CD4-positive, alpha-beta T cell treated with Interleukin-21 for 1 hour (primary cell): ENCODE measurements at regions not wholly inside any gene's neighbourhood (a gene's known extent, or its start where the extent isn't known, plus 50 kb on each side); places are given as distances from the start of the nearest gene placed in this dataset.

Experiments
- DNase-seq: peaks from one replicate; pipeline ENCODE4 v3.0.0-alpha.2; 2020

- no peak for DNase-seq
Measured at GRCh38 chr7:7060828-7061599, 121.3 kb upstream of the C1GALT1 start.

- no peak for DNase-seq
Measured at GRCh38 chr7:7077945-7078344, 104.4 kb upstream of the C1GALT1 start.

DNA sequence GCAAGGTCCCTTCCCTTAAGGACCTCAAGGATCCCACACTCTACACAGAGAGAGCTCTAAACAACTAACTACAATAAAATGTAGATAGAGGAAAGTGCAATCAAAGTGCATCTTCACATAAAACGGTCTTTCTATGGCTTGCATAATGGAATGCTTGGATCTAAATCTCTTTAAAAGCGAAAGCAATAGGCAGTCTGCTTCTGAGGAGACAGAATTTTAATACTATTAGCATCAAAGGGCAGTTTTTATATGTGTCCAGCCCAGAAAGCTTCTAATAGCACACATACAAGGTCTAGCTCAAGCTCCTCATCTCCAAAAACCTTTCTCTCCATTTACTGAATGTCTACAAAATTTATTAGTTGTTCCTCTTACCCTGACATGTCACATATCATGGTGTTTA is 101.5 kb upstream of the C1GALT1 start:
- no peak for DNase-seq

- no peak for DNase-seq
Measured at GRCh38 chr7:7090460-7090859, 91.9 kb upstream of the C1GALT1 start.

DNA sequence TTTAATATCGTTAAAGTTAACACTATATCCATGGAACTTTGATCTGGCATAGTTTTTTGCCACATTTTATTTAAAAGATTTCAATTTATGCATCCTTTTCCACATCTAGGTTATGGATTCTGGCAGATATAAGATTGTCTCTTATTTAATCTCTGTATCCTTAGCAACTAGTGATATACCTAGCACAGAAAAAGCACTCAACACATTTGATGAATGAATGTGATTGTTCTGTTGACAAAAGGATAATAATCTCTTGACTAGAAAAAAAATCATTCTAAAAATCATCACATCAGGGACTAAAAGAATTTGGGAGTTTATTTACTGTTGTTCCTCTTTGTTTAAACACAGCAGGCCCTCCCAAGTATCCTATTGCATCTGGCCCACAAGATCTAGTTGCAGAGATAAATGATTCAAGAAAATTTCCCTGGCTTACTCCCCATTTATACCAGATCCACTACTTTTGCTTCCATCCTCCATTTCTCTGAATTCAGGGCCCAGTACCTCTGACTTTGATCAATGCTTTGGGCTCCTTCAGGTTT is 84.0 kb upstream of the C1GALT1 start:
- no peak for DNase-seq

- no peak for DNase-seq
Measured at GRCh38 chr7:7099584-7100014, 82.7 kb upstream of the C1GALT1 start.

DNA sequence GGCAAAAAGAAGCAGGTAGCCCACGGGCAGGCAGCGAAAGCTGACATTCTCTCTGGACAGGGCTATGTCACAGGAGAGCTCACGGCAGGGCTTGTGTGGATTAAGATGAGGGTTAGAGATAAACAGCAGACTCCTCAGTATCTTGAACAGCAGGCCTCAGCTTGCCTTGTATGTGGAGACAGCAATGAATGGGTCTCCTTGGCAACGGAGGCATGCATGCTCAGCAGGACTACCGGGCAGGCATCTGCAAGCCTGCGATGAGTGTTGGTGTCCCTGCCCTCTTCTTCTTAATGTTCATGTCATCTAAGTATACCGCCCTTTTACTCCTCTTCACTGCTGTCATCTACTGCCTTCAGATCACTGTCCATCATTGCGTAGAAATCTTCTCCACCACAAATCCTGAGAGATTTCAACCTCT is 81.9 kb upstream of the C1GALT1 start:
- no peak for DNase-seq

DNA sequence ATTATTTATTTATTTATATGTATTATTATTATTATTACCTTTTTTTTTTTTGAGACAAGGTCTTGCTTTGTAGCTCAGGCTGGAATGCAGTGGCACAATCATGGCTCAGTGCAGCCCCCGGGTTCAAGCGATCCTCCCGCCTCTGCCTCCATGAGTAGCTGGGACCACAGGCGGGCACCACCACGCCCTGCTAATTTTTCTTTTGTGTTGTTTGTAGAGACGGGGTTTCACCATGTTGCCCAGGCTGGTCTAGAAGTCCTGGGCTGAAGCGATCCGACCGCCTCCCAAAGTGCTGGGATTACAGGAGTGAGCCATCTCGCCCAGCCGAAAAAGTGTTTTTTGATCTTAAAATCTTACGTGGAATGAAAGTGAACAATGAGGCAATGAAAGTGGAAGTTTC is 79.4 kb upstream of the C1GALT1 start:
- DNase-seq = no peak

DNA sequence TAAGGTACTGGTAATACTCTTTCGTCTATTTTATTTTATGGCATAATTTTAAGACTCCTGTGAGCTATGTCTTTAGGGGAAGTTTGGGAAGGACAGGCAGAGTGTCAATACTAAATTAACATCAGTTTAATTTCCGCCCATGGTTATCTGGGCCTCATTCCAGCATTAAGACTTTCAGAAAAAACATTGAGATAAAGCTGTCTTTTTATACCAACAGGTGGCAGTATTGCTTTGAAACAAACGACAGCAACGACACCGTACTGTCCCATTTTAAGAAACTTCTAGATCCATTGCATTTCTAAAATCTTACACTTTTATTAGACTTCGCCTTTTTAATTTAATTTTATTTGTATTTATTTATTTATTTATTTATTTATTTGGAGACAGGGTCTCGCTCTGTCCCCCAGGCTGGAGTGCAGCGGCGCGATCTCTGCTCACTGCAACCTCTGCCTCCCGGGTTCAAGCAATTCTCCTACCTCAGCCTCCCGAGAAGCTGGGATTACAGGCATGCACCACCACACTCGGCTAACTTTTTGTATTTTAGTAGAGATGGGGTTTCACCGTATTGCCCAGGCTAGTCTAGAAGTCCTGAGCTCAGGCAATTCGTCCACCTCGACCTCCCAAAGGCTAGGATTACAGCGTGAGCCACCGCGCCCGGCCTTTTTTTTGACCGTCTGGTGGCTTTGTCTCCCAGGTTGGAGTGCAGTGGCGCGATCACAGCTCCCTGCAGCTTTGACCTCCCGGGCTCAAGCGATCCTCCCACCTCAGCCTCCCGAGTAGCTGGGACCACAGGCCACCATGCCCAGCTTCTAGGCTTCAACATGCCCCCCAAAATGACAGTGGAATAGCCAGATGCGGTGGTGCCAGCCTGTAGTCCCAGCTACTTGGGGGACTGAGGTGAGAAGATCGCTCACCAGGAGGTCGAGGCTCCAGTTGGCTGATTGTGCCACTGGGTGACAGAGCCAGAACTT is 78.7 kb upstream of the C1GALT1 start:
- DNase-seq = peak; percentile 78

- no peak for DNase-seq
Measured at GRCh38 chr7:7104314-7104698, 78.0 kb upstream of the C1GALT1 start.

GRCh38 chr7:7104971-7105370 is 77.4 kb upstream of the C1GALT1 start:
- no peak for DNase-seq

DNA sequence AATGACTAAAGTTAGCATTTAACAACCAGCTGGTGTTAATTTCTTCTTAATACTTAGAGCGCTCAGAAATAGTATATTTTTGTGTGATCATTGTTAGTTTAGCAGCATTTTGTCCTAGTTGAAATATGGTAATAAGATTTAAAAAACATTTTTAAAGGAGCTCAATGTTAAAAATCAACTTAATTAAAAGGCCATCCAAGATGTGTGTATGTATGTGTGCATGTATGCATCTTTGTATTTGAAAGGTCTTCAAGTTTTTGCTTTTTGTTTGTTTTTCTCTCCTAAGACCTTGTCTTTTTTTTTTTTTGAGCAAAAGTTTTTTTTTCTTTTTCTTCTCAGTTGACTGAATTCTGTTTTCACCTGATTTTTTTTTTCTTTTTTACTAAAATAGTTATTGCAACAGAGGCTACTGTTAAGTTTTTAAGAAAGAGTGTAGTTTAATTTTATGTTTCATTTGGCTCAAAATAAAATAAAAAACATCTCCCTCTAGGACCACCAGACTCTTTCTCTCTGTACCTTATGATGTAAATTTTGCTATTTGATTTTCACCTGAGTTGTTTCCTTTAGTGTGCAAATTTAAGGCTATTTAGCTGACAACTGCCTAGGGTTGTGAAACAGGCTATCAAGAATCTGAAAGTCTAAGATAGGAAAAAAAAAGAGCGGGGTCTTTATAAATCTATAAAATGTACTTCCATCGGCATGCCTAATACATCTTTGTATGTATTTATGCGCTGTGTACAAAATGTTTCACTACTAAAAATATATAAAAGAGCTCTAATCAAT is 76.4 kb upstream of the C1GALT1 start:
- no peak for DNase-seq

DNA sequence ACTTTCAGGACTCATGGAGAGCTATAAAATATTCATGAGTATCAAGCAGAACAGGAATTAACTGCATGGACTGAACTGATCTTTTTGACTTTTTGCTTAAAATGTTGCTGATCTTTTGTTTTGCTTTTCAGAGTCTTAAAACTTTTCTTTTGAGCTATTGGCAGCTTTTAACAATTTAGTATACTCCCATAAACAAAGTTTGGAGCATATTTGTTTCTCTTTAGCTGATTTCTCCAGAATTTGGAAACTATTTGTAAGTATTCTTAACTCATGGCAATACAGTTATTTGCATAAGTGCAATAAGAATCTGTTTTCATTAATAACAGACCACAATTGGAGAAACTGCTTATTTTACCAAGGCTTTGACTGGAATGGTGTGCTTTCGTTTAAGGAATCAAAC is 73.4 kb upstream of the C1GALT1 start:
- no peak for DNase-seq

DNA sequence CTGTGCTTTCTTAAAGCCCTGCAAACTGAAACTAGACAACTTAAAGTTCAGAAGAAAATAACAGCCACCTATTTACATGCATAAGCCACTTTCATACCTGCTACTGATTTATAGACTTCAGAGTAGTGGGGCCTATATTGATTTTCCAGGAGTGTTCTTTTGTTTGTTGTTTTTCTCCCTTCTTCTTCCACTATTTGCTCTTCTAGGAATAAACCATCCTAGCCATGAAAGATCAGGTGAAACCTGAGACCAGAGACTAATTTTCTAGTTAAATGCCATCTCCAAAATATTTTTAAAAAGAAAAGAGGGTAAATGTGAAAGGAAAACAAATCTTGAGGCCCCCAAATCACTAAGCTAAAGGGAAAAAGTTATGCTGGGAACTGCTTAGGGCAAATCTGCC is 72.4 kb upstream of the C1GALT1 start:
- no peak for DNase-seq

DNA sequence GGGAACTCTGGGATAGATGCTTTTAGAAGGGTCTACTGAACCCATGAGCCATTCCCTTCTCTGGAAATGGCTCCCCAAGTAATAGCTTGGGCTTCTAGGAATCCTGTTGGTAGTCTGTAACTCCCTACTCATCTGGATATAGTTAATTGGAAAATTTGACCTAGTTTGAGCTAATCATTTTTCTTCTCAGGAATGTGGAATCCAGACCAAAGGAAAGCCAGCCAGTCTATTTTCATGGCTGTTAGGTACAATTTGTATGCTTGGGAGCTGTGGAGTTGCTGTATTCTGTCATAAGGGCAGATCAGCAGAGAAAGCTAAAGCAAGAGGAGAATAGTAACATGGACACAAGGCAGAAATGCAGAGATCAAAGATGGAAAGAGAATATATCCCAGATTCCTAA is 71.6 kb upstream of the C1GALT1 start:
- no peak for DNase-seq

- DNase-seq = no peak
Measured at GRCh38 chr7:7112868-7113267, 69.5 kb upstream of the C1GALT1 start.

DNA sequence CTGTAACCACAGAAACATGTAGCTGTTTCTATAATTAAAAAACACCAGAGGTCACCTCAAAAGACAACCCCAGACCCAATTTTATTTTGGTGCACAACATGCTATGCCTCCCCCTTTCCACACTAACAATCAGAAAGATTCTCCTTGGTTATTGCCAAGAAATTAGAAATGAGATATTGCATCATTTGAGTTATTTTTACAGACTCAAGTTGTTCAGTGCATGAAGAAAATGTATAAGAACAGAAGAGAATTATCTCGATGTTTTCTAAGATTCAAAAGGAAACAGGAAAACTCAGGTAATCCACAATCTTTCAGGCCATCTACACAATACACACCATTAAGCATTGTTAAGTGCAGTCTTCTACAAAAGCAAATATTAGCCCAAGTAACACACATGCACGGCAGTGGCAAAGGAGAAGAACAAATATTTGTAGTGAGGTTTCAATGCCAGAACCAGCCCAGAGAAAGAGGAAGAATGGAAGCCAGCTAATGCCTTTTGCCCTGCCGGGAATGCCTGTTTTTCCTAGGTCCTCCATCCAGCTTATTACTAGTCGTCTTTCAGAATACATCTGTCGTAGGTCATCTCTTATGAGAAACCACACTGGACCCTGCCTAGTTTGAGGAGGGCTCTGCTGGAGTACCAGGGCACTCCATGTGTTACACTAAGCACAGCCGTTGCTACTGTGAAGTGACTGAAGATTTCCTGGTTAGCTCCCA is 67.6 kb upstream of the C1GALT1 start:
- no peak for DNase-seq

- no peak for DNase-seq
Measured at GRCh38 chr7:7117935-7118586, 64.3 kb upstream of the C1GALT1 start.

DNA sequence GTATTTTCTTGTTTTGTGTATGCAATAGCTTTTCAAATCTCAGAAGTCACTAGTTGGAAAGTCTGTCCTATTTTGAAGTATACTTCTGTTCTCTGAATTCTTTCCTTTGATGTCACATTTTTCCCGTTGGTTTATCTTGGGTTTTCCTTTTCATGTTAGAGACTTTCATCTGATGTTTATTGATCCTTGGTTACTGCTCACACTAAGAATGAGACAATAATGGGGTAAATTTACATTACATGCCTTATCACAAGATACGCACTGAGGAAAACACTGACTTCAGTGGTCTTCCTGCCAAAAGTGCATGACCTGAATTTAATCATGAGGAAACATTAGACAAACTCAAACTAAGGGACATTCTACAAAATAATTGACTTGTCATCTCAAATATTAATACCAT is 63.5 kb upstream of the C1GALT1 start:
- DNase-seq = no peak

DNA sequence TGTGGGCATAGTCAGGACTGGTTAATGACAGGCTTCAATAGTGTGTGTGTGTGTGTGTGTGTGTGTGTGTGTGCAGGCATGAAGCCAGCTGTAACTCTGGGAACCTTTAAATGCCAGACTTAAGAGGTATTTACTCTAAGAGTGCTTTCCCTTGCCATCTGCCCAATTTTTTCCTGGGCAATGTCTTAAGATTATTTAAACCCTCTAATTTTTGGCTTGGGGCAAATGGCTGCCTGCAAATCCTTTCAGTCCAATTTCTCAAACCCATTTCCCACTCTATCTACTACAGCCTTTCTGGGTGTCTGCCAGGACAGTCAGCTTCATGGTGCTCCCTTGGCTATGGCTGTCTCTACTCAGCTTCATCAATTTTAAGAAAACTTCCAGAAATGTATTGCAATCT is 62.6 kb upstream of the C1GALT1 start:
- no peak for DNase-seq

DNA sequence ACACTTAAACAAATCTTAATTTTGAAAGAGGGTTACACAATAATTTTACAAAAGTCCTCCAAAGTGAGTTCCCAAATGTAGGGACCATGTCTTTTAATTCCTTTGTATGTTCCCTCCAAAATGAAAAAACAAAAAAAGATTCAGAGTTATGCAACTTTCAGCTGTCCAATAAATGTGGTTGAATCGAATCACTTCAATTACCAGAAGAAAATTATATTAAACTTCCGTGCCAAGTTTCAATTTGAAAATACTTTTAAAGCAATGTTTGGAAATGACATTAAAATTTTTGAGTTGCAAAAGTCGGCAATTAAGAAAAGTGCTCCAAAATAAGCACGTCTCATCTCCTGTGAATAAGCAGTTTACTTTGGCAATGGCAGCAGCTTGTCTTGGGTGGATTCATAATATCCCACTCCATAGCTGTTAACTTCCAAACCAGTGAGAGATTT is 60.3 kb upstream of the C1GALT1 start:
- DNase-seq = no peak
